Kidney (tissue), 13 donors: ENCODE measurements at regions not wholly inside any gene's neighbourhood (a gene's known extent, or its start where the extent isn't known, plus 50 kb on each side); places are given as distances from the start of the nearest gene placed in this dataset.

ENCODE experiments used
- DNase-seq, 5 donors: peaks; one replicate each; pipeline ENCODE4 v3.0.0-alpha.2; 2013 to 2020
- FAIRE-seq: peaks from 2 replicates; lab custom pipeline; 2012; peaks lifted over from hg19 to GRCh38; lab: Jason Lieb, UNC
- H3K27ac ChIP-seq, 2 donors: one replicate each; pipeline ENCODE4 v1.7.0; 2013; ENCODE audit warnings: low read depth in 2 of 2, low read length in 2 of 2, inconsistent platforms in 1 of 2
- H3K27me3 ChIP-seq: one replicate; pipeline ENCODE4 v1.7.1; 2013; ENCODE audit warnings: low read length, inconsistent platforms; ENCODE audit not compliant: control insufficient read depth, insufficient read depth
- H3K36me3 ChIP-seq, 3 donors: one replicate each; pipeline versions ENCODE4 v1.7.0 to v1.7.1; 2013; ENCODE audit warnings: low read length in 3 of 3, control low read depth in 1 of 3, inconsistent platforms in 1 of 3; ENCODE audit not compliant: insufficient read depth in 3 of 3, control insufficient read depth in 2 of 3
- H3K4me1 ChIP-seq, 3 donors: one replicate each; pipeline versions ENCODE4 v1.7.0 to v1.7.1; 2013; ENCODE audit warnings: low read length in 3 of 3, inconsistent platforms in 1 of 3, low read depth in 1 of 3; ENCODE audit not compliant: control insufficient read depth in 2 of 3, insufficient read depth in 2 of 3
- H3K4me3 ChIP-seq, 3 donors: one replicate each; pipeline versions ENCODE4 v1.7.0 to v1.8.1; 2013; ENCODE audit warnings: low read length in 3 of 3, control low read depth in 1 of 3, inconsistent platforms in 1 of 3
- H3K9ac ChIP-seq, 3 donors: one replicate each; pipeline versions ENCODE4 v1.7.0 to v1.7.1; 2013; ENCODE audit warnings: low read length in 3 of 3, control low read depth in 1 of 3, inconsistent platforms in 1 of 3
- H3K9me3 ChIP-seq, 3 donors: one replicate each; pipeline versions ENCODE4 v1.7.0 to v1.7.1; 2013; ENCODE audit warnings: low read length in 3 of 3, control low read depth in 1 of 3, inconsistent platforms in 1 of 3; ENCODE audit not compliant: control insufficient read depth in 2 of 3, insufficient read depth in 1 of 3
- CTCF ChIP-seq: IDR thresholded peaks from 3 replicates; pipeline ENCODE4 v1.5.1; 2012; ENCODE audit warnings: mild to moderate bottlenecking, moderate library complexity, borderline replicate concordance; ENCODE audit not compliant: insufficient read depth; ENCODE audit errors: extremely low read depth
- intact Hi-C: fragments of 100-400 bp; cut with DNase I; formaldehyde crosslinking; loops from one replicate; pipeline ENCODE4 v1.11.1; 2022
- donor health status: control.
- donor health status: control.
- donor health status: control.
- donor health status: control.
- donor health status: control.
- donor health status: DM: yes; HTN: yes; CAD: no.
- donor health status: Normal renal cell carcinoma (clear cell type).

- TF ChIP-seq CTCF = no peak
- Histone ChIP-seq H3K9ac (no peak overlapping the region), H3K27ac (no peak overlapping the region)
These were observed 405.5 kb downstream of the RND3 start for GRCh38 chr2:150081775-150082481.

DNA sequence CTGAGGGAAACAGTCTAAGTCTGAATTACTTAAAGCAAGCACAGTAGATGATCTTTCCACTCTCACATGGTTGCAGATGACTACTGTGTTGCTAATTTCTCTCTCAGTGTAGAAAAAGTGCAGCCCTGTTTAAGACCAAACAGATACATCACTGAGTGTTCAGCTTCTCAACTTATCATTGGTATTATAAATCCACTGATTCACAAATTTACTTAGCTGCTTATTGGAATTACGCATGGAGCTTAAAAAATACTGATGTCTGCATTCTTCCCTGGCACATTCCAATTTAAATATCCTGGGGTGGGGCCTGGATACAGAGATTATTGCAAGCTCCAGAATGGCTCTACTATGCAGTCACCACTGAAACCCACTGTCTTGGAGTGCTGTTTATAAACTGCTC is 411.2 kb downstream of the RND3 start:
- DNase-seq (no peak), FAIRE-seq (no peak)
- TF ChIP-seq CTCF = no peak
- Histone ChIP-seq H3K4me3 (no peak overlapping the region), H3K27me3 (no peaks in the 10 kb centered on the region), H3K27ac (no peak overlapping the region), H3K36me3 (no peaks in the 10 kb centered on the region), H3K9ac (no peak overlapping the region), H3K9me3 (no peaks in the 10 kb centered on the region), H3K4me1 (no peaks in the 10 kb centered on the region)
- intact Hi-C loops = no loop called here

More at GRCh38 chr2:150081775-150082481, 405.5 kb downstream of the RND3 start:
- Histone ChIP-seq H3K36me3 (no peaks in the 10 kb centered on the region), H3K4me3 (no peak overlapping the region), H3K27me3 (no peaks in the 10 kb centered on the region), H3K9me3 (peaks cover 0 to 2% (median 0%) of the 10 kb centered on the region in 3 donors), H3K4me1 (peaks cover 0 to 3% (median 0%) of the 10 kb centered on the region in 3 donors)
- no peak for FAIRE-seq
- DNase-seq = peak in 2 of 5 donors; percentile 63 to 84
- intact Hi-C loops = no loop called here

GRCh38 chr2:150075831-150076230 is 411.6 kb downstream of the RND3 start:
- no peaks in the 10 kb centered on the region for H3K27me3 ChIP-seq
- no peak overlapping the region for H3K9ac ChIP-seq
- intact Hi-C loops = no loop called here
- H3K4me1 ChIP-seq = no peaks in the 10 kb centered on the region
- H3K9me3 ChIP-seq = no peaks in the 10 kb centered on the region
- FAIRE-seq (no peak), DNase-seq (no peak)
- no peak for TF ChIP-seq CTCF
- H3K4me3 ChIP-seq = no peak overlapping the region
- H3K36me3 ChIP-seq = no peaks in the 10 kb centered on the region
- no peak overlapping the region for H3K27ac ChIP-seq

- intact Hi-C loops = no loop called here
- no peak for TF ChIP-seq CTCF
- no peak for DNase-seq
- Histone ChIP-seq H3K36me3 (no peaks in the 10 kb centered on the region), H3K4me1 (no peaks in the 10 kb centered on the region), H3K27me3 (no peaks in the 10 kb centered on the region), H3K4me3 (no peak overlapping the region), H3K9ac (no peak overlapping the region), H3K9me3 (no peaks in the 10 kb centered on the region), H3K27ac (no peak overlapping the region)
- no peak for FAIRE-seq
These were observed 421.0 kb downstream of the RND3 start for GRCh38 chr2:150066490-150066889.
